ENCODE measurements at regions not wholly inside any gene's neighbourhood (a gene's known extent, or its start where the extent isn't known, plus 50 kb on each side); places are given as distances from the start of the nearest gene placed in this dataset.

GRCh38 chr9:1120500-1121165 is 70.5 kb downstream of the DMRT2 start:
- Mint-ChIP-seq H3K36me3 (no peaks in the 10 kb centered on the region), H3K27ac (no peak overlapping the region), H3K4me3 (no peak overlapping the region), H3K9me3 (peaks cover 0 to 2% (median 0%) of the 10 kb centered on the region in 7 donors), H3K4me1 (no peaks in the 10 kb centered on the region), H3K27me3 (ENCODE audit: low read depth in 3 of 3) (peaks cover 0 to 2% (median 1%) of the 10 kb centered on the region in 3 donors)
- Histone ChIP-seq H3K36me3 (replicated peaks in 1 of 2; ENCODE audit: control insufficient read depth in 1 of 2, insufficient read depth in 2 of 2, low read length in 2 of 2) (no peaks in the 10 kb centered on the region), H3K4me3 (replicated peaks in 1 of 3; ENCODE audit: low read depth in 2 of 3, low read length in 3 of 3) (no peak overlapping the region), H3K27ac (ENCODE audit: low read depth in 1 of 2, low read length in 2 of 2) (no peak overlapping the region), H3K9me3 (replicated peaks in 1 of 2; ENCODE audit: control insufficient read depth in 1 of 2, insufficient read depth in 1 of 2, low read length in 2 of 2) (no peaks in the 10 kb centered on the region), H3K9ac (ENCODE audit: insufficient read depth, low read length, poor library complexity, severe bottlenecking) (no peak overlapping the region), H4K20me1 (ENCODE audit: insufficient read depth, low read length) (no peaks in the 10 kb centered on the region), H3K4me1 (ENCODE audit: control insufficient read depth in 1 of 2, insufficient read depth in 2 of 2, low read length in 2 of 2) (no peaks in the 10 kb centered on the region), H3K4me2 (replicated peaks; ENCODE audit: extremely low read depth, low read length, poor library complexity, severe bottlenecking) (no peak overlapping the region), H2AFZ (ENCODE audit: insufficient read depth, low read depth, low read length, poor library complexity, severe bottlenecking) (no peak overlapping the region), H3K79me2 (ENCODE audit: insufficient read depth, low read length) (no peaks in the 10 kb centered on the region), H3K27me3 (ENCODE audit: control insufficient read depth in 2 of 2, insufficient read depth in 2 of 2, low read length in 2 of 2) (no peaks in the 10 kb centered on the region)
- intact Hi-C loops (cut with micrococcal nuclease): no loop called here
- 83% methylated on average over 5 of the region's 6 CpGs for WGBS (ENCODE audit: insufficient coverage)
- TF ChIP-seq CTCF (IDR thresholded peaks at IDR 0.05): no peak
- DNase-seq: no peak

- Mint-ChIP-seq H3K27me3 (ENCODE audit: low read depth in 3 of 3) (peaks cover 1 to 5% (median 2%) of the 10 kb centered on the region in 3 donors), H3K9me3 (peaks cover 0 to 6% (median 0%) of the 10 kb centered on the region in 7 donors)
- TF ChIP-seq CTCF (IDR thresholded peaks at IDR 0.05): no peak
Measured at GRCh38 chr9:1125741-1126140, 75.6 kb downstream of the DMRT2 start.

More at GRCh38 chr9:1125741-1126140, 75.6 kb downstream of the DMRT2 start:
- Histone ChIP-seq H3K36me3 (replicated peaks in 1 of 2; ENCODE audit: control insufficient read depth in 1 of 2, insufficient read depth in 2 of 2, low read length in 2 of 2) (no peaks in the 10 kb centered on the region), H3K4me3 (replicated peaks in 1 of 3; ENCODE audit: low read depth in 2 of 3, low read length in 3 of 3) (no peak overlapping the region), H3K27ac (ENCODE audit: low read depth in 1 of 2, low read length in 2 of 2) (no peak overlapping the region), H3K79me2 (ENCODE audit: insufficient read depth, low read length) (no peaks in the 10 kb centered on the region), H3K4me1 (ENCODE audit: control insufficient read depth in 1 of 2, insufficient read depth in 2 of 2, low read length in 2 of 2) (no peaks in the 10 kb centered on the region), H3K27me3 (ENCODE audit: control insufficient read depth in 2 of 2, insufficient read depth in 2 of 2, low read length in 2 of 2) (peaks cover 0 to 3% of the 10 kb centered on the region in 2 donors), H3K4me2 (replicated peaks; ENCODE audit: extremely low read depth, low read length, poor library complexity, severe bottlenecking) (no peak overlapping the region), H3K9me3 (replicated peaks in 1 of 2; ENCODE audit: control insufficient read depth in 1 of 2, insufficient read depth in 1 of 2, low read length in 2 of 2) (no peaks in the 10 kb centered on the region), H2AFZ (ENCODE audit: insufficient read depth, low read depth, low read length, poor library complexity, severe bottlenecking) (no peak overlapping the region), H4K20me1 (ENCODE audit: insufficient read depth, low read length) (no peaks in the 10 kb centered on the region), H3K9ac (ENCODE audit: insufficient read depth, low read length, poor library complexity, severe bottlenecking) (no peak overlapping the region)
- H3K4me3 Mint-ChIP-seq: no peak overlapping the region
- intact Hi-C loops (cut with micrococcal nuclease): no loop called here
- no peaks in the 10 kb centered on the region for H3K36me3 Mint-ChIP-seq
- no peaks in the 10 kb centered on the region for H3K4me1 Mint-ChIP-seq
- no peak for DNase-seq
- no peak overlapping the region for H3K27ac Mint-ChIP-seq
- no CpG with 5 or more reads among the region's 2 CpGs for WGBS (ENCODE audit: insufficient coverage)

All from CD14-positive monocyte (primary cell).